Loucy (cell line): ENCODE measurements at regions not wholly inside any gene's neighbourhood (a gene's known extent, or its start where the extent isn't known, plus 50 kb on each side); places are given as distances from the start of the nearest gene placed in this dataset.

Experiments used
- H2AFZ ChIP-seq: fragments of 200-600 bp; sonication (generic); 2 replicates; pipeline ENCODE4 v1.6.0; 2016; ENCODE audit warnings: antibody characterized with exemption, mild to moderate bottlenecking, low read length, moderate library complexity
- H3F3A ChIP-seq: fragments of 200-600 bp; 2 replicates; pipeline ENCODE4 v1.6.0; 2016; ENCODE audit warnings: antibody characterized with exemption, low read depth, mild to moderate bottlenecking
- H3K27me3 ChIP-seq: fragments of 200-600 bp; sonication (generic); 2 replicates; pipeline ENCODE4 v1.6.1; 2014; ENCODE audit warnings: low read length, mild to moderate bottlenecking; ENCODE audit not compliant: insufficient read depth, poor library complexity, severe bottlenecking
- H3K36me3 ChIP-seq: fragments of 200-600 bp; sonication (generic); 2 replicates; pipeline ENCODE4 v1.6.1; 2016; ENCODE audit warnings: low read length; ENCODE audit not compliant: insufficient read depth
- H3K4me1 ChIP-seq: fragments of 200-600 bp; sonication (generic); 2 replicates; pipeline ENCODE4 v1.5.1; 2014; ENCODE audit warnings: low read length, mild to moderate bottlenecking; ENCODE audit not compliant: insufficient read depth, poor library complexity, severe bottlenecking
- H3K4me2 ChIP-seq: fragments of 200-600 bp; sonication (generic); 2 replicates; pipeline ENCODE4 v1.6.0; 2014; ENCODE audit warnings: antibody characterized with exemption, low read length, low read depth, mild to moderate bottlenecking; ENCODE audit not compliant: poor library complexity, severe bottlenecking
- H3K4me3 ChIP-seq: fragments of 200-600 bp; sonication (generic); 2 replicates; pipeline ENCODE4 v1.5.1; 2014; ENCODE audit warnings: low read length, mild to moderate bottlenecking, mixed read lengths; ENCODE audit not compliant: poor library complexity, severe bottlenecking
- H3K79me2 ChIP-seq: fragments of 200-600 bp; sonication (generic); 2 replicates; pipeline ENCODE4 v1.6.1; 2014; ENCODE audit warnings: low read length; ENCODE audit not compliant: insufficient read depth
- H3K9ac ChIP-seq: fragments of 200-600 bp; sonication (generic); 2 replicates; pipeline ENCODE4 v1.6.0; 2014; ENCODE audit warnings: mild to moderate bottlenecking, low read depth, low read length, moderate library complexity; ENCODE audit not compliant: poor library complexity, severe bottlenecking
- H3K9me2 ChIP-seq: fragments of 200-600 bp; sonication (generic); replicated peaks from 2 replicates; pipeline ENCODE4 v1.6.1; 2016; ENCODE audit warnings: low read depth, low read length, mixed read lengths
- H3K9me3 ChIP-seq: fragments of 200-600 bp; sonication (generic); 2 replicates; pipeline ENCODE4 v1.6.1; 2014; ENCODE audit warnings: mild to moderate bottlenecking, antibody characterized with exemption, low read length, low read depth; ENCODE audit not compliant: insufficient read depth
- H4K20me1 ChIP-seq: fragments of 200-600 bp; sonication (generic); 2 replicates; pipeline ENCODE4 v1.6.0; 2014; ENCODE audit warnings: antibody characterized with exemption, low read length, mild to moderate bottlenecking; ENCODE audit not compliant: insufficient read depth, poor library complexity, severe bottlenecking
- CTCF ChIP-seq: fragments of 200-600 bp; sonication (generic); conservative IDR thresholded peaks from 2 replicates; pipeline ENCODE4 v1.5.1; 2014; ENCODE audit warnings: mild to moderate bottlenecking, antibody characterized with exemption, low read length
- EZH2phosphoT487 ChIP-seq: fragments of 200-600 bp; IDR thresholded peaks from 2 replicates; pipeline ENCODE4 v1.6.1; 2018; ENCODE audit warnings: antibody characterized with exemption, mild to moderate bottlenecking, moderate library complexity, borderline replicate concordance

DNA sequence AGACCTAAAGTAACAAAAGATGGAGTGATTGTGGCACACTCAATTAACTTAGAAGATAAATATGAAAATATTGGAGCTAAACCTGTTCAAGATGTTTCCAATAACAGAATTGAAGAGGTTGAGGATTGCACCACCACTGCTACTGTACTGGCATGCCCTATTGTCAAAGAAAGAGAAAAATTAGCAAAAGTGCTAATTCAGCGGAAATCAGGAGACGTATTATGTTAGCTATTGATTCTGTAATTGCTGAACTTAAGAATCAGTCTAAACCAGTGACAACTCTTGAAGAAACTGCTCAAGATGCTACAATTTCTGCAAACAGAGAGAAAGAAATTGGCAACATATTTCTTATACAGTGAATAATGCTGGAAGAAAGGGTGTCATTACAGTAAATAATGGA lies 754.4 kb downstream of the CDH18 start:
- TF ChIP-seq CTCF (no peak), EZH2phosphoT487 (no peak)
- Histone ChIP-seq H3K27me3 (no peaks in the 10 kb centered on the region), H3K4me2 (no peak overlapping the region)

DNA sequence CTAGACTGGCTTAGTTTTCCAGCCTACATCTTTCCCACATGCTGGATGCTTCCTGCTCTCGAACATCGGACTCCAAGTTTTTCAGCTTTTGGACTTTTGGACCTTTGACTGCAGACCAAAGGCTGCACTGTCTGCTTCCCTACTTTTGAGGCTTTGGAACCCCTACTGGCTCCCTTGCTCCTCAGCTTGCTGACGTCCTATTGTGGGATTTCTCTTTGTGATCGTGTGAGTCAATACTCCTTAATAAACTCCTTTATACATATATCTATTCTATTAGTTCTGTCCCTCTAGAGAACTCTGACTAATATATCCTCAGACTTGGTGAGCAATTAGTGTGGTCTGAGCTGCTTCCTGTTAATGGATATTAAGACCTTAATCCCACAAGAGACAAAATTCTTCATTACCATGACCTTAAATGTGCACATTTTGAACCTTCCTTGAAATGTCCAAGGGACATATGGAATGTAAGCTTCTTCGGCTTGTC lies 752.9 kb downstream of the CDH18 start:
- TF ChIP-seq CTCF (no peak), EZH2phosphoT487 (no peak)
- H3K4me2 ChIP-seq: no peak overlapping the region

More for the DNA sequence above, 754.4 kb downstream of the CDH18 start:
- Histone ChIP-seq H3K9me2 (no peaks in the 10 kb centered on the region), H3F3A (no peaks in the 10 kb centered on the region), H3K4me3 (no peak overlapping the region), H2AFZ (no peak overlapping the region), H3K4me1 (no peaks in the 10 kb centered on the region), H4K20me1 (no peaks in the 10 kb centered on the region), H3K36me3 (no peaks in the 10 kb centered on the region), H3K9ac (no peak overlapping the region), H3K9me3 (no peaks in the 10 kb centered on the region), H3K79me2 (no peaks in the 10 kb centered on the region)

DNA sequence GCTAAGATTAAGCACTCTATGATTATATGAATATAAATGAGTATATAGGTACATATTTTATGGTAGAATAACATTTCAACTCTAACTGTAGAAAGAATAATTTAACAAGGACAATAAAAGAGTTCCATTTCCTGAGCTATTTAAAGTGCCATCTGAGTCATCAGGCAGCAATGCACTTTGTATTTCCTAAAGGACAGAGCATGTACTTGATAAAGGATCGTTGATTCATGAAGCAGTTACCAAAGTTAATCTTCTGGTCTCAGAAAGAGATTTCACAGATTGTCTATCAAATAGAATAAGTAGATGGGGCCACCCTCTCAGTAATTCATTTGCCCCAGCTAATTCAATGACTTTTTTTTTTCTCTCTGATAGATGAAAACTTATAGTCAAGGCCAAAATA lies 747.8 kb downstream of the CDH18 start:
- Histone ChIP-seq H3K4me2 (no peak overlapping the region), H3K9me3 (no peaks in the 10 kb centered on the region), H3K27me3 (no peaks in the 10 kb centered on the region), H3K36me3 (no peaks in the 10 kb centered on the region), H3K9me2 (no peaks in the 10 kb centered on the region), H3K79me2 (no peaks in the 10 kb centered on the region), H2AFZ (no peak overlapping the region), H3K4me3 (no peak overlapping the region), H4K20me1 (no peaks in the 10 kb centered on the region), H3K4me1 (no peaks in the 10 kb centered on the region), H3K9ac (no peak overlapping the region), H3F3A (no peaks in the 10 kb centered on the region)
- TF ChIP-seq EZH2phosphoT487 (no peak), CTCF (no peak)

More for the DNA sequence above, 752.9 kb downstream of the CDH18 start:
- no peak overlapping the region for H3K4me3 ChIP-seq
- H3K27me3 ChIP-seq: no peaks in the 10 kb centered on the region
- H3K9me2 ChIP-seq: no peaks in the 10 kb centered on the region
- no peaks in the 10 kb centered on the region for H3F3A ChIP-seq
- H2AFZ ChIP-seq: no peak overlapping the region
- H3K4me1 ChIP-seq: no peaks in the 10 kb centered on the region
- H3K79me2 ChIP-seq: no peaks in the 10 kb centered on the region
- no peak overlapping the region for H3K9ac ChIP-seq
- H4K20me1 ChIP-seq: no peaks in the 10 kb centered on the region
- H3K9me3 ChIP-seq: no peaks in the 10 kb centered on the region
- no peaks in the 10 kb centered on the region for H3K36me3 ChIP-seq
